K562 (cell line): ENCODE measurements at regions not wholly inside any gene's neighbourhood (a gene's known extent, or its start where the extent isn't known, plus 50 kb on each side); places are given as distances from the start of the nearest gene placed in this dataset.

Source experiments
- ATAC-seq: fragments of 200-7000 bp; cut with Tn5 transposase; 3 replicates; pipeline ENCODE4 v1.9.1; 2020; ENCODE audit warnings: moderate library complexity
- BruUV-seq: library from RNA; stranded (reverse); fragments of 400-500 nt; replicated peaks from 2 replicates; lab custom pipeline; 2021; lab: Mats Ljungman, UMichigan
- CTCF ChIA-PET: fragments of 300-600 bp; formaldehyde crosslinking; extraction: SDS; loops from one replicate; lab custom pipeline; 2021; ENCODE audit warnings: low intra/inter-chr PET ratio; lab: Yijun Ruan, JAX
- POLR2A ChIA-PET: fragments of 300-600, 350-650 bp; sonication (Branson Sonifier 250); formaldehyde crosslinking; extraction: SDS; loops from one replicate; lab custom pipeline; 2021; ENCODE audit warnings: antibody characterized with exemption, inconsistent platforms; lab: Yijun Ruan, JAX
- DNase-seq, 4 experiments: peaks; one replicate each; pipeline versions ENCODE4 v3.0.0 to v3.0.0-alpha.2; 2011 to 2018; ENCODE audit warnings: low spot score in 3 of 4, mixed read lengths in 3 of 4; ENCODE audit errors: extremely low read depth in 1 of 4
- FAIRE-seq: peaks from 2 replicates; lab custom pipeline; 2011; peaks lifted over from hg19 to GRCh38; lab: Jason Lieb, UNC
- H2AFZ ChIP-seq: 2 replicates; pipeline ENCODE4 v1.6.0; 2011; ENCODE audit warnings: low read depth, low read length, control low read depth, inconsistent platforms
- H3K27ac ChIP-seq: fragments of 200-600 bp; 3 replicates; pipeline ENCODE4 v1.8.0; 2011; ENCODE audit warnings: low read depth, mild to moderate bottlenecking, control low read depth, inconsistent platforms, low read length, moderate library complexity, mixed read lengths; ENCODE audit errors: extremely low read depth
- H3K27me3 ChIP-seq, 2 experiments: fragments of 300-600 bp in 1 of 2; 2 replicates in 1 of 2; 3 replicates in 1 of 2; pipeline versions ENCODE4 v1.6.0 to v1.8.0; 2011; ENCODE audit warnings: inconsistent platforms in 2 of 2, low read length in 2 of 2, mild to moderate bottlenecking in 1 of 2, mixed read lengths in 1 of 2, moderate library complexity in 1 of 2; ENCODE audit not compliant: control insufficient read depth in 2 of 2, insufficient read depth in 2 of 2
- H3K36me3 ChIP-seq: fragments of 300-600 bp; 3 replicates; pipeline ENCODE4 v1.8.0; 2011; ENCODE audit warnings: mild to moderate bottlenecking, low read length, inconsistent platforms; ENCODE audit not compliant: control insufficient read depth, insufficient read depth
- H3K4me1 ChIP-seq, 2 experiments: fragments of 200-600 bp in 1 of 2; replicated peaks in 1 of 2; 2 replicates in 1 of 2; 3 replicates in 1 of 2; pipeline versions ENCODE4 v1.5.1 to v1.8.0; 2011; ENCODE audit warnings: inconsistent platforms in 2 of 2, low read length in 2 of 2, mild to moderate bottlenecking in 1 of 2, mixed read lengths in 1 of 2, moderate library complexity in 1 of 2; ENCODE audit not compliant: control insufficient read depth in 2 of 2, insufficient read depth in 2 of 2
- H3K4me2 ChIP-seq: 2 replicates; pipeline ENCODE4 v1.6.1; 2011; ENCODE audit warnings: low read length, control low read depth, inconsistent platforms, mixed read lengths; ENCODE audit not compliant: insufficient read depth
- H3K4me3 ChIP-seq: fragments of 200-600 bp; sonication (generic), shearing (Covaris generic); 2 replicates; pipeline ENCODE4 v1.5.1; 2016; ENCODE audit warnings: control low read depth, inconsistent platforms
- H3K79me2 ChIP-seq: fragments of 200-600 bp; 3 replicates; pipeline ENCODE4 v1.8.0; 2011; ENCODE audit warnings: low read length, inconsistent platforms; ENCODE audit not compliant: control insufficient read depth, insufficient read depth
- H3K9ac ChIP-seq, 2 experiments: 2 replicates each; pipeline versions ENCODE4 v1.6.0 to v1.6.1; 2011; ENCODE audit warnings: low read depth in 2 of 2, low read length in 2 of 2, control low read depth in 1 of 2, inconsistent platforms in 1 of 2, mild to moderate bottlenecking in 1 of 2, mixed read lengths in 1 of 2; ENCODE audit not compliant: insufficient read depth in 1 of 2
- H3K9me1 ChIP-seq: one replicate; pipeline ENCODE4 v1.6.0; 2011; ENCODE audit warnings: inconsistent platforms, mild to moderate bottlenecking, low read length, moderate library complexity; ENCODE audit not compliant: control insufficient read depth, insufficient read depth
- H3K9me3 ChIP-seq: replicated peaks from 2 replicates; pipeline ENCODE4 v1.5.1; 2011; ENCODE audit warnings: low read depth, low read length, inconsistent platforms; ENCODE audit not compliant: control insufficient read depth, insufficient read depth
- H4K20me1 ChIP-seq: replicated peaks from 2 replicates; pipeline ENCODE4 v1.6.1; 2011; ENCODE audit warnings: low read length, inconsistent platforms, mixed read lengths; ENCODE audit not compliant: control insufficient read depth, insufficient read depth
- ATF1 ChIP-seq, 2 experiments: fragments of 450-650 bp in 1 of 2; IDR thresholded peaks; 2 replicates each; pipeline ENCODE4 v1.6.1; 2016; ENCODE audit warnings: missing compliant biosample characterization in 1 of 2, missing genetic modification characterization in 1 of 2
- GABPB1 ChIP-seq: sonication (generic); formaldehyde crosslinking; IDR thresholded peaks from 2 replicates; pipeline ENCODE4 v1.8.0; 2022; ENCODE audit warnings: mild to moderate bottlenecking, missing genetic modification reagents
- MIER1 ChIP-seq: fragments of 450-650 bp; IDR thresholded peaks from 2 replicates; pipeline ENCODE4 v1.6.1; 2016; ENCODE audit warnings: antibody characterized with exemption, mild to moderate bottlenecking, low read depth
- SRSF1 ChIP-seq: fragments of 200-400 bp; formaldehyde crosslinking; IDR thresholded peaks from 2 replicates; pipeline ENCODE4 v1.6.1; 2017; ENCODE audit warnings: mild to moderate bottlenecking, low read depth, low read length, moderate library complexity
- ZNF212 ChIP-seq: fragments of 450-650 bp; formaldehyde crosslinking; IDR thresholded peaks from 2 replicates; pipeline ENCODE4 v1.4.0; 2020; ENCODE audit warnings: mild to moderate bottlenecking
- WGBS: fragments of 100-300 bp; shearing (Covaris generic); methylation state at CpG from one replicate; pipeline ENCODE4 v1.1.6; 2016; ENCODE audit warnings: low coverage, mixed read lengths; ENCODE audit not compliant: insufficient coverage; ENCODE audit errors: missing lambda C conversion rate; 5-methylcytosine and 5-hydroxymethylcytosine counted together
- in situ Hi-C: fragments of 300-500 bp; cut with MboI; formaldehyde crosslinking; loops from 4 replicates; pipeline ENCODE4 v1.15.0; 2018; ENCODE audit warnings: inconsistent platforms, mixed read lengths
- intact Hi-C: fragments of 100-400 bp; cut with micrococcal nuclease; formaldehyde crosslinking; loops from 2 replicates; pipeline ENCODE4 v1.14.2; 2022
- TF ChIP-seq, protein P1 (sequence below), 2 experiments: fragments of 450-650 bp in 1 of 2; sonication (generic) in 1 of 2; formaldehyde crosslinking in 1 of 2; IDR thresholded peaks in 1 of 2; conservative IDR thresholded peaks in 1 of 2; 2 replicates each; pipeline versions ENCODE4 v1.6.1 to v1.8.1; 2016 to 2023; ENCODE audit warnings: mild to moderate bottlenecking in 2 of 2, moderate library complexity in 2 of 2, inconsistent platforms in 1 of 2, missing genetic modification reagents in 1 of 2
- TF ChIP-seq, protein P2 (sequence below): IDR thresholded peaks from 2 replicates; pipeline ENCODE4 v1.6.1; 2016; ENCODE audit warnings: missing genetic modification characterization, missing compliant biosample characterization

DNA sequence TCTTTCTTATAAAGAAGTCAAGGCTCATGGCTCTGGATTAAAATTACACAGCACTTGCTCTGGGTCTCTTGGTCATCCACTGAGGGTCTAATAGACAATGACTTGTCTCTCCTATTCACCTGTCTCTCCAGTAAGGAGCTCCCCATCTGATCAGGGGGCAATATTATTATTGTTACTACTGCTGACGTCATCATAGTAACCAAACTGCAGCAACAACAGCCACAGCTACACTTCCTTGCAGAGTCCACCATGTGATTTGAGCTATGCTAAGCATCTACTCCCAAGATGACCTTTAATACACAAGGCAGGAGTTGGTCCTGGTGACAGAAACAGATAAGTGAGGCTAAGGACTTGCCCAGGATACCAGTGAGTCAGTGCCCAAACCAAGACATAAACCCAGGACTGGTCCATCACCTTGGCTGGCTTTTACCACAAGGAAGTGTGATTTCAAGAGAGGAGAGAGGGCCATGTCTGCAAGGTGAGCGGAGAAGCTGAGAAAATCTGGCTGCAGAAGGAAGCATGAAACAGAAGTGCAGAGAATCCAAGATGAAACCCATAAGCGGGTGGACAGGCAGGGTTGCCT, 602.5 kb downstream of the PTPRU start:
- no peak overlapping the region for H3K9ac ChIP-seq
- H4K20me1 ChIP-seq = no peaks in the 10 kb centered on the region
- no TSS peak for BruUV-seq
- no peak overlapping the region for H3K27ac ChIP-seq
- ATAC-seq (no peak), FAIRE-seq (no peak), DNase-seq (no peak)
- WGBS = 0% methylated on average over 3 of the region's 3 CpGs
- no peaks in the 10 kb centered on the region for H3K36me3 ChIP-seq
- no peak overlapping the region for H3K4me3 ChIP-seq
- no peaks in the 10 kb centered on the region for H3K79me2 ChIP-seq
- no peaks in the 10 kb centered on the region for H3K4me1 ChIP-seq
- no peaks in the 10 kb centered on the region for H3K9me1 ChIP-seq
- no peak overlapping the region for H2AFZ ChIP-seq
- no peaks in the 10 kb centered on the region; a peak in 1 of 5 replicates for H3K27me3 ChIP-seq
- H3K9me3 ChIP-seq = peaks cover 6% of the 10 kb centered on the region
- intact Hi-C loops = no loop called here
- no peak overlapping the region for H3K4me2 ChIP-seq
- ChIA-PET CTCF (no interaction called here), POLR2A (interaction anchor here (0.6 to 1.5 kb wide), 3 partner anchors 70 to 366 kb away, joined by 3 to 4 read pairs (median 4); no protein-coding TSS in a partner anchor)
- TF ChIP-seq, protein P1, sequence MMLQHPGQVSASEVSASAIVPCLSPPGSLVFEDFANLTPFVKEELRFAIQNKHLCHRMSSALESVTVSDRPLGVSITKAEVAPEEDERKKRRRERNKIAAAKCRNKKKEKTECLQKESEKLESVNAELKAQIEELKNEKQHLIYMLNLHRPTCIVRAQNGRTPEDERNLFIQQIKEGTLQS (IDR thresholded peaks at IDR 0.05) = peak; percentile 57
- TF ChIP-seq, protein P1 (CRISPR knock-in tag; conservative IDR thresholded peaks at IDR 0.05) = no peak
- TF ChIP-seq ZNF212 (no peak), ATF1 (CRISPR knock-in tag; IDR thresholded peaks at IDR 0.05) (no peak), ATF1 (tag; IDR thresholded peaks at IDR 0.05) (0 out of 2 replicates have a peak, but pooled peaks have one; percentile 22), MIER1 (no peak), GABPB1 (CRISPR knock-in tag) (no peak), SRSF1 (no peak)
- TF ChIP-seq, protein P2, sequence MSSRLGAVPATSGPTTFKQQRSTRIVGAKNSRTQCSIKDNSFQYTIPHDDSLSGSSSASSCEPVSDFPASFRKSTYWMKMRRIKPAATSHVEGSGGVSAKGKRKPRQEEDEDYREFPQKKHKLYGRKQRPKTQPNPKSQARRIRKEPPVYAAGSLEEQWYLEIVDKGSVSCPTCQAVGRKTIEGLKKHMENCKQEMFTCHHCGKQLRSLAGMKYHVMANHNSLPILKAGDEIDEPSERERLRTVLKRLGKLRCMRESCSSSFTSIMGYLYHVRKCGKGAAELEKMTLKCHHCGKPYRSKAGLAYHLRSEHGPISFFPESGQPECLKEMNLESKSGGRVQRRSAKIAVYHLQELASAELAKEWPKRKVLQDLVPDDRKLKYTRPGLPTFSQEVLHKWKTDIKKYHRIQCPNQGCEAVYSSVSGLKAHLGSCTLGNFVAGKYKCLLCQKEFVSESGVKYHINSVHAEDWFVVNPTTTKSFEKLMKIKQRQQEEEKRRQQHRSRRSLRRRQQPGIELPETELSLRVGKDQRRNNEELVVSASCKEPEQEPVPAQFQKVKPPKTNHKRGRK (tag) = no peak
- in situ Hi-C loops = no loop called here
